ENCODE measurements at regions not wholly inside any gene's neighbourhood (a gene's known extent, or its start where the extent isn't known, plus 50 kb on each side); places are given as distances from the start of the nearest gene placed in this dataset.

DNA sequence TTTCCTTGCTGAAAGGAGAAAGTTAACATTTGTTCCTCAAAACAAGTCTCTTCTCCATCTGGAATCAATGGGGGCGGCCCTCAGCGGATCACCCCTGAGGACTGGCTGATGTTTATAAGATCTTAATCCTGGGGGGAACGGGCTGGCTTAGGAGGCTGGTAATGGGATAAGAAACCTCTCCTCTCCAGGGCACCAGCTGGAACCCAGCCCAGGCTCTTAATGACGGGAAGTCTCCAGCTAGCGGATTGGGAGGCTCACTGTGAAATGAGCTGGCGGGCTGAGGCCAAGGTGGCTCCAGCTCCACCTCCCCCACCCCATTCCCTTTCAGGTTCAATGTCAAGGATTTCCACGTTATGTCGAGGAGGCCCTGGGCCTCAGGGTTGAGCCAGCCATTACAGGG lies 1133.0 kb downstream of the VRK1 start:
- no peak for TF ChIP-seq RFX5 (IDR thresholded peaks at IDR 0.05; ENCODE audit: low read length)
- no peak for TF ChIP-seq POLR2AphosphoS5 (IDR thresholded peaks at IDR 0.05; ENCODE audit: low read depth, low read length)
- no peak for TF ChIP-seq TAF1 (IDR thresholded peaks at IDR 0.05; ENCODE audit: borderline replicate concordance, low read depth, low read length)
- TF ChIP-seq, protein P1, sequence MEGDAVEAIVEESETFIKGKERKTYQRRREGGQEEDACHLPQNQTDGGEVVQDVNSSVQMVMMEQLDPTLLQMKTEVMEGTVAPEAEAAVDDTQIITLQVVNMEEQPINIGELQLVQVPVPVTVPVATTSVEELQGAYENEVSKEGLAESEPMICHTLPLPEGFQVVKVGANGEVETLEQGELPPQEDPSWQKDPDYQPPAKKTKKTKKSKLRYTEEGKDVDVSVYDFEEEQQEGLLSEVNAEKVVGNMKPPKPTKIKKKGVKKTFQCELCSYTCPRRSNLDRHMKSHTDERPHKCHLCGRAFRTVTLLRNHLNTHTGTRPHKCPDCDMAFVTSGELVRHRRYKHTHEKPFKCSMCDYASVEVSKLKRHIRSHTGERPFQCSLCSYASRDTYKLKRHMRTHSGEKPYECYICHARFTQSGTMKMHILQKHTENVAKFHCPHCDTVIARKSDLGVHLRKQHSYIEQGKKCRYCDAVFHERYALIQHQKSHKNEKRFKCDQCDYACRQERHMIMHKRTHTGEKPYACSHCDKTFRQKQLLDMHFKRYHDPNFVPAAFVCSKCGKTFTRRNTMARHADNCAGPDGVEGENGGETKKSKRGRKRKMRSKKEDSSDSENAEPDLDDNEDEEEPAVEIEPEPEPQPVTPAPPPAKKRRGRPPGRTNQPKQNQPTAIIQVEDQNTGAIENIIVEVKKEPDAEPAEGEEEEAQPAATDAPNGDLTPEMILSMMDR (IDR thresholded peaks at IDR 0.05), result no peak
- TF ChIP-seq MXI1 (IDR thresholded peaks at IDR 0.05; ENCODE audit: low read depth, low read length), result no peak
- TF ChIP-seq, protein P2, sequence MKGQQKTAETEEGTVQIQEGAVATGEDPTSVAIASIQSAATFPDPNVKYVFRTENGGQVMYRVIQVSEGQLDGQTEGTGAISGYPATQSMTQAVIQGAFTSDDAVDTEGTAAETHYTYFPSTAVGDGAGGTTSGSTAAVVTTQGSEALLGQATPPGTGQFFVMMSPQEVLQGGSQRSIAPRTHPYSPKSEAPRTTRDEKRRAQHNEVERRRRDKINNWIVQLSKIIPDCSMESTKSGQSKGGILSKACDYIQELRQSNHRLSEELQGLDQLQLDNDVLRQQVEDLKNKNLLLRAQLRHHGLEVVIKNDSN (IDR thresholded peaks at IDR 0.05; ENCODE audit: borderline replicate concordance, low read depth), result no peak
- no peak for TF ChIP-seq RAD21 (IDR thresholded peaks at IDR 0.05; ENCODE audit: low read length)
- TF ChIP-seq, protein P3, sequence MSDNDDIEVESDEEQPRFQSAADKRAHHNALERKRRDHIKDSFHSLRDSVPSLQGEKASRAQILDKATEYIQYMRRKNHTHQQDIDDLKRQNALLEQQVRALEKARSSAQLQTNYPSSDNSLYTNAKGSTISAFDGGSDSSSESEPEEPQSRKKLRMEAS (IDR thresholded peaks at IDR 0.05; ENCODE audit: low read depth), result no peak
- TF ChIP-seq TCF12 (IDR thresholded peaks at IDR 0.05), result no peak
- TF ChIP-seq EZH2phosphoT487 (IDR thresholded peaks at IDR 0.05; ENCODE audit: borderline replicate concordance, low read depth), result no peak
- TF ChIP-seq NFIC (IDR thresholded peaks at IDR 0.05; ENCODE audit: borderline replicate concordance), result no peak
- TF ChIP-seq JUND (IDR thresholded peaks at IDR 0.05), result no peak

Measured in SK-N-SH (cell line).